Dendritic cell treated with granulocyte-macrophage colony-stimulating factor and Interleukin-4, amounts not matched to agents 40 ng/mL and 50 ng/mL, for 4 days (primary cell): ENCODE measurements at regions not wholly inside any gene's neighbourhood (a gene's known extent, or its start where the extent isn't known, plus 50 kb on each side); places are given as distances from the start of the nearest gene placed in this dataset.

Experiments
- H3K27ac Mint-ChIP-seq: one replicate; pipeline ENCODE4 v1.8.0; 2022; ENCODE audit warnings: mild to moderate bottlenecking, mixed read lengths
- H3K27me3 Mint-ChIP-seq: one replicate; pipeline ENCODE4 v1.8.0; 2022; ENCODE audit warnings: mild to moderate bottlenecking, mixed read lengths
- H3K36me3 Mint-ChIP-seq: one replicate; pipeline ENCODE4 v1.8.0; 2022; ENCODE audit warnings: low read depth, mixed read lengths
- H3K4me1 Mint-ChIP-seq: one replicate; pipeline ENCODE4 v1.8.0; 2022; ENCODE audit warnings: low read depth, mixed read lengths
- H3K4me3 Mint-ChIP-seq: one replicate; pipeline ENCODE4 v1.8.0; 2022; ENCODE audit warnings: mild to moderate bottlenecking, moderate library complexity, mixed read lengths
- H3K9me3 Mint-ChIP-seq: one replicate; pipeline ENCODE4 v1.8.0; 2022; ENCODE audit warnings: mixed read lengths
- intact Hi-C: fragments of 100-400 bp; cut with micrococcal nuclease; formaldehyde crosslinking; loops from one replicate; pipeline ENCODE4 v1.15.0; 2022

DNA sequence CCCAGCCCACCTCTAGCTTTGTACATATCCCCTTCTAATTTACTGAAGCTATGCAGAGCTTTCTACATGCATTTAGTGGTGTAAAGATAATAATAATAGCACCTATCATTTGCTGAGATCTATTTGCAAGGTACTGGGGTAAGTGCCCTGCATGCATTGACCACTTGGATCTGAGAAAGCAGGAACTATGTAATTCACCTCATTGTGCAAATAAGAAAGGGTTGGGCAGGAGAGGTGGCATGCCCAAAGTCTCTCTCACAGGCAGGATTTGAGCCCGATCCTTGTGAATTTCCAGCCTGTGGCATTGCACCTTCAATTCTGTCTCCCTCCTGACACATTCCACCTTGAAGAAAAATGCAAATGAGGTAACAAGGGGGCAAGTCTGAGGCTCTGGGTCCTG, 352.3 kb upstream of the EEF2KMT start:
- no peaks in the 10 kb centered on the region for H3K4me1 Mint-ChIP-seq
- no peaks in the 10 kb centered on the region for H3K36me3 Mint-ChIP-seq
- H3K27me3 Mint-ChIP-seq, result no peaks in the 10 kb centered on the region
- peaks cover 9% of the 10 kb centered on the region for H3K9me3 Mint-ChIP-seq
- H3K27ac Mint-ChIP-seq, result no peak overlapping the region
- H3K4me3 Mint-ChIP-seq, result no peak overlapping the region
- intact Hi-C loops, result no loop called here

DNA sequence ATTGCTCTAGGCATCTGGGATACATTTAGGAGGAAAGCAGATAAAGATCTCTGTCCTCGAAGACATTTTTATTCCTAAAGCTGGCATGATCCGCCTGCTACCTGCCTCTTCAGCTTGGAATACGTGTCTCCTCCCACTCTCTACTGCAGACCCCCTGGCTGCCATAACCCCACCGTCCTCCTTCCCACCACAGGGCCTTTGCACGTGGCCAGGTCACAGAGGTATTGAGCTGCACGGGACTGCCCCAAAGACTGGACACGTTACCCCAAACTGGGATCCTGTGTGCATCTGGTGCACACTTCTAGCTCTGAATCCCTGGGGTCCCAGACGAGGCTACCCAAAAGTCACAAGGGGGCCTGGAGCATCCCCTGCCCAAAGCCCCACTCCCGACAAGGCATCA, 351.2 kb upstream of the EEF2KMT start:
- Mint-ChIP-seq H3K27me3 (no peaks in the 10 kb centered on the region), H3K4me1 (no peaks in the 10 kb centered on the region), H3K36me3 (no peaks in the 10 kb centered on the region), H3K4me3 (no peak overlapping the region), H3K9me3 (peaks cover 9% of the 10 kb centered on the region), H3K27ac (no peak overlapping the region)
- intact Hi-C loops, result no loop called here

DNA sequence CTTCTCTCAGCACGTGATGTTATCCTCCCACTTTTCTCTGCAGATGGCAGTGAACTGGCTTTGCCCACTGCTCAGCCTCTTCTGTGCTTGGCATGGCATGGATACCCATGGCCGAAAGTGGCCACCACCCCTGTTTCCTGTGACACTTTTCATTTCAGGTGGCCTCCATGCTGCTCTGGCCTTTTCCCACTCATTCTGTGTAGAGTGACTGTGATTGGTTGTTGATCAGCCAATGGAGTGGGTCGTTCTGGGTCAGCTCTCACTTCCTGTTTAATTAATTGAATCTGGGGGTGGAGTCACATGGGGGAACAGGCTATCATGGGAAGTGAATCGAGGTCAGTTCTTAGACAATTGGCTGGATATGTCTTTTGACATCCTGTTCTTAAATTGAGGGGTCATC, 350.1 kb upstream of the EEF2KMT start:
- H3K36me3 Mint-ChIP-seq, result no peaks in the 10 kb centered on the region
- H3K9me3 Mint-ChIP-seq, result peaks cover 9% of the 10 kb centered on the region
- H3K27ac Mint-ChIP-seq, result no peak overlapping the region
- intact Hi-C loops, result no loop called here
- H3K27me3 Mint-ChIP-seq, result no peaks in the 10 kb centered on the region
- H3K4me1 Mint-ChIP-seq, result no peaks in the 10 kb centered on the region
- H3K4me3 Mint-ChIP-seq, result no peak overlapping the region

DNA sequence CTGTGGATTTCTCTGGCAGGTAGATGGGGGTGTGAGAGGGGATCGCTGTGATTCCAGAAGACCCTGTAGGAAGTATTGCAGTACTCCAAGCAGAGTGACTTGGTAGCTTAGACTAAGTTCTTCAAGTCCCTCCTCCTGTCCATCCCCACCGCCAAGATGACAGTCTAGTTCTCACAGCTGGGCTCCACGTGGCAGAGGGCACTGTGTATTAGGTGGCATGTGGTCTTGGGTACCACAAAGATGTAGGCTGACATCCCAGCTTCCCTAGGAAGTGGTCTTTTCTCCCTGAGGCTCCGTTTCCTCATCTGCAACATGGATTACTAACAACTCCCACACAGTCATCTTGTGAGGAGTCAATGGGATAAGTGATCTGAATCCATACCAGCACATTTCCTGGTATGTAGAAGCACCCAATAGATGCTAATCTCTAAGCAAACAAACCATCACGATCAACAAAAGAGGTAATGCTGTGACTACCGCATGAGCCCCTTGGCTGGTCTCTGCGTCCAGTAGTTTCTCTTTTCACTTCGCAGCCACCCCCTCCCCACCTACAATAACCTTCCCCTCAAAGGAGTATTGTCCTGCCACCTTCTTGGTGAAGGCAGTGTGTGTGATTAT, 349.1 kb upstream of the EEF2KMT start:
- Mint-ChIP-seq H3K4me3 (no peak overlapping the region), H3K4me1 (no peaks in the 10 kb centered on the region), H3K9me3 (peaks cover 9% of the 10 kb centered on the region), H3K27ac (no peak overlapping the region), H3K27me3 (no peaks in the 10 kb centered on the region), H3K36me3 (no peaks in the 10 kb centered on the region)
- intact Hi-C loops, result no loop called here

DNA sequence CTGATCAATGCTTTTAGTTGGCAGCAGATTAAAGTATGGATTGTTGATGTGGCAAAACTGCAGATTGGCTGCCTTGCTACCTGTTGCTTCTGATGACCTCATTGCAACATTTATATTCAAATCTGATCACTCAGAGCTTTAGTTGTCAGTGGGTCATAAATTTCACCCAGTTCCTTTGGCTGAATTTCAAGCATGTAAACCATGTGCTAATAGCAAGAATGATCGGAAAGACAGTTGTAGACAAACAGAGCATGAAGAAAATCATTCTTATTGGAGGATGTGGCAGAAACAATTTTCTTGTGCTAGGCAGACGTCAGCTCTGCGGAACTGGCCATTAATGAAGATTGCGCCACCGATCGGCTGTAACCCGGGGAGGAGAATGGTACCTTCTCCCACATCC, 346.6 kb upstream of the EEF2KMT start:
- no peak overlapping the region for H3K27ac Mint-ChIP-seq
- no peaks in the 10 kb centered on the region for H3K4me1 Mint-ChIP-seq
- intact Hi-C loops, result no loop called here
- no peak overlapping the region for H3K4me3 Mint-ChIP-seq
- no peaks in the 10 kb centered on the region for H3K36me3 Mint-ChIP-seq
- no peaks in the 10 kb centered on the region for H3K27me3 Mint-ChIP-seq
- peaks cover 14% of the 10 kb centered on the region for H3K9me3 Mint-ChIP-seq

DNA sequence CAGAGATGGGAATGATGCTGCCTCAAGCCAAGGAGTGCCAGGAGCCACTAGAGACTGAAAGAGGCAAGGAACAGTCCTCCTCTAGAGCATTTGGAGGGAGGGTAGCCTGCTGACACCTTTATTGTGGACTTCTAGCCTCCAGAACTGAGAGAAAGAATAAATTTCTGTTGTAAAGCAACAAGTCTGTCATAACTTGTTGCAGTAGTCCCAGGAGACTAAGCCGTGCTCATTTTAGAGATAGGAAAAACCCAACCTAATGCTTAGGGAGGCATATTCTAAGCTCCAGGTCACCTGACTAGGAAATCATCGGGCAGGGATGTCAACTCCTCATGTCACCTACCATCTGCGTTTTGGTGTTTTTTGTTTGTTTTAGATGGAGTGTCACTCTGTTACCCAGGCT, 345.4 kb upstream of the EEF2KMT start:
- Mint-ChIP-seq H3K4me1 (no peaks in the 10 kb centered on the region), H3K27me3 (no peaks in the 10 kb centered on the region), H3K4me3 (no peak overlapping the region), H3K36me3 (no peaks in the 10 kb centered on the region), H3K27ac (no peak overlapping the region), H3K9me3 (peaks cover 14% of the 10 kb centered on the region)
- intact Hi-C loops, result no loop called here

DNA sequence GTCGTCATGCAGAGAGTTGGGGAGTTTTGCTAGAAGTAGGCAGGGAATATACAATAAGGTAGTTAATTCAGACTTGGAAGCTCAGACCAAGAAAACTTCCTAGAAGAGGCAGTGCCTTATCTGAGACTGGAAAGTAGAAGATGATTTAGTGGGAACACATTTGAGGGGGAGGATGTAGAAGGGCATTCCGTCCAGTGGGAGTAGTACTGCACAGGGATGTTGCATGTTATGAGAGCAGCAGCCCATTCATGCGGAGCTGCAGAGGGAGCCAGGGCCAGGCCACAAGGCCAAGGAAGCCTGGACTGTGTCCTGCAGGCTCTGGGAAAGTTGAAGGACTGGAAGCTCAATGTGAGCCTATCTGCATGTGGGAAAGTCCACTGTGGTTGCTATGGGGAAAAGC, 344.5 kb upstream of the EEF2KMT start:
- H3K9me3 Mint-ChIP-seq, result peaks cover 6% of the 10 kb centered on the region
- no peak overlapping the region for H3K27ac Mint-ChIP-seq
- H3K4me3 Mint-ChIP-seq, result no peak overlapping the region
- H3K4me1 Mint-ChIP-seq, result no peaks in the 10 kb centered on the region
- H3K36me3 Mint-ChIP-seq, result no peaks in the 10 kb centered on the region
- no peaks in the 10 kb centered on the region for H3K27me3 Mint-ChIP-seq
- intact Hi-C loops, result no loop called here

DNA sequence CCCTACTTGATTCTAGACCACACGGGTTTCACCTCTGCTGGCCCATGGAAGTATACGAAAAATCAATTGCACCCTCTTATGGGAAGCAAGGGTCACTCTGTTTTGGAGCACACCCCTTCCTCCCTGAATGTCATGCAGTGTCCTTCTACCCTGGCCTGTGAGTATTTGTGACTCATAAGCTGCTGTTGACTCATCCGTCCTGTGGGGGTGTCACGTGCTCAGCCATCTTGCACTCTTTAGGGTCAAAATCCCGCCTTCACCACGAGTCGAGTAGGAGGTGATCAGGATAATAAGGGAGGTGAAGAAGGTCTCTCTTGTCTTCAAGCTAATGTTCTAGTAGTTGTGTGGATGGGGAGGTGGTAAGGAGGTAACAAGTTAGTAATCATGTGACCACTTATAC, 341.0 kb upstream of the EEF2KMT start:
- Mint-ChIP-seq H3K9me3 (peaks cover 6% of the 10 kb centered on the region), H3K27ac (no peak overlapping the region), H3K27me3 (no peaks in the 10 kb centered on the region), H3K4me3 (no peak overlapping the region), H3K36me3 (no peaks in the 10 kb centered on the region), H3K4me1 (no peaks in the 10 kb centered on the region)
- intact Hi-C loops, result no loop called here

DNA sequence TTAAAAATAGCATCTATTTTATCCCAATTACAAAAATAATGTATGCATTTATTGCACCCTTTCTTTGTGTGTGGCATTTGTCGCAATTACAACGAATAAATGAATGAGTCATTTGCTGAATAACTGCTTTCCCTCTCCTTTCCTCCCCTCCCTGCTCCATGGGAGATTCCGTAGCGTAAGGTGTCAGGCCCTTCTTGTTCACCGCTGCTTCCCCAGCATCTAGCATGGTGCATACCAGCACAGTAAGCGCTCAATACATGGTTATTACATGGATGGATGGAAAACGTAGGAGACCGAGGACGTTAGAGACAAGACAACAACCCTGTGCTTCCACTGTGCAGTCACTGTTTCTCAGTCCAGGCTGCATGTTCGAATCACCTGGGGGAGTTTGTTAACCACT, 336.0 kb upstream of the EEF2KMT start:
- Mint-ChIP-seq H3K4me3 (no peak overlapping the region), H3K9me3 (no peaks in the 10 kb centered on the region)
- intact Hi-C loops, result no loop called here

DNA sequence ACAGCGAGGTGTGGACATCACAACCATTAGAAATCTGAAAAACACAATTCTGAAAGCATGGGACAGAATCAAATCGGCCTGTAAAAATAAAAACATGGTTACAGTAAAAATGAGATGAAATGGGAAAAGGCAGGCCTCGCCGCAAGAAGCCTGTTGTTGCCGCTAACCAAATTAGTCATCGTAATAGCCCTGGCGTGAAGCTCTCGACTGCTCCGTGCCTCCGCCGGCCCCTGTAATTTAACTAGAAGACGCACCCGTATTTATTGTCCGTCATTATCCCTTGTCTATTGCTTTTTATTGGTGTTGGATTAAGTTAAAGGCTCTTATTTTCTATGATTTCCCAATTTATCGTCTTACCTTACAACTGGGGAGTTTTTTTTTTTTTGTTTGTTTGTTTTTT, 334.6 kb upstream of the EEF2KMT start:
- peaks cover 2% of the 10 kb centered on the region for H3K27me3 Mint-ChIP-seq
- intact Hi-C loops, result no loop called here
- no peaks in the 10 kb centered on the region for H3K36me3 Mint-ChIP-seq
- no peaks in the 10 kb centered on the region for H3K9me3 Mint-ChIP-seq
- H3K27ac Mint-ChIP-seq, result no peak overlapping the region
- no peaks in the 10 kb centered on the region for H3K4me1 Mint-ChIP-seq
- no peak overlapping the region for H3K4me3 Mint-ChIP-seq

More for the DNA sequence above, 336.0 kb upstream of the EEF2KMT start:
- Mint-ChIP-seq H3K36me3 (no peaks in the 10 kb centered on the region), H3K27ac (no peak overlapping the region), H3K4me1 (no peaks in the 10 kb centered on the region), H3K27me3 (no peaks in the 10 kb centered on the region)

DNA sequence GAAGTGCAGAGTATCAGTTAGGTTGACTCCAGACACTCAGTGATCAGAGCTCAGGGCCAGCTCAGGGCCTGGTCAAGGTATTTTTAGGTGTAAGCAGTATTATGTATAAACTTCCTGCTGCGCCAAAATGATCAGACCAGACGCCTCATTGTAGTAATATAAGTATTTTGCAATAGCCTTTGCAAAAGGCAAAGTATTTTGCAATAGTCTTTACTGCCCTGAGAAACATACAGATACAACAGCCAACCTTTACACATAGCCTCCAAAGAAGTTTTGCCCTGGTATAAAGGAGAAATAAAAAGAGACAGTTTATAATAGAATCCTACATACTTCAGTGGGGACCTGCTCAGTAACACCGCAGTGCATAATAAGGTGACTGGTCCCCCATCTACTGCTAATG, 333.0 kb upstream of the EEF2KMT start:
- intact Hi-C loops, result no loop called here
- H3K9me3 Mint-ChIP-seq, result no peaks in the 10 kb centered on the region
- H3K36me3 Mint-ChIP-seq, result no peaks in the 10 kb centered on the region
- H3K4me3 Mint-ChIP-seq, result no peak overlapping the region
- no peak overlapping the region for H3K27ac Mint-ChIP-seq
- no peaks in the 10 kb centered on the region for H3K4me1 Mint-ChIP-seq
- peaks cover 2% of the 10 kb centered on the region for H3K27me3 Mint-ChIP-seq

DNA sequence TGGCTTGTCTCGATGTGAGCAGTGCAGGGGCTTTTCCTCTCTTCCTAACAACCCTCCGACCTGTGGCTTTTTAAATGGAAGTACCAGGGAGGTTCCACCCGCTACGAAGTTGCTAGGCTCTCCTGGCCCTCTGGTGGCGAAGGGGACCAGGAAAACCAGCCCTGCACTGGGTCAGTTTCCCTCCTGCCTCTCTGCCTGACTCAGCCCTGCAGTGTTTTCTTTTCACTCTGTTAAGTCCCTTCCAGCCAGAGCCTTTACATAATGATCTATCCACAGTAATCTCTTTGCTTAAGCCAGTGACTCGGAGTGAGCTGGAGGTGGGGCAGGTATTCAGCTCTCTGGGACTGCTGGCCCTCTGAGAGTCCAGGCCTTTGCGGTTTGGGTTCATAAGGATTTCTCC, 331.3 kb upstream of the EEF2KMT start:
- no peaks in the 10 kb centered on the region for H3K4me1 Mint-ChIP-seq
- no peaks in the 10 kb centered on the region for H3K9me3 Mint-ChIP-seq
- H3K27ac Mint-ChIP-seq, result no peak overlapping the region
- H3K27me3 Mint-ChIP-seq, result peaks cover 2% of the 10 kb centered on the region
- H3K4me3 Mint-ChIP-seq, result no peak overlapping the region
- intact Hi-C loops, result no loop called here
- no peaks in the 10 kb centered on the region for H3K36me3 Mint-ChIP-seq

DNA sequence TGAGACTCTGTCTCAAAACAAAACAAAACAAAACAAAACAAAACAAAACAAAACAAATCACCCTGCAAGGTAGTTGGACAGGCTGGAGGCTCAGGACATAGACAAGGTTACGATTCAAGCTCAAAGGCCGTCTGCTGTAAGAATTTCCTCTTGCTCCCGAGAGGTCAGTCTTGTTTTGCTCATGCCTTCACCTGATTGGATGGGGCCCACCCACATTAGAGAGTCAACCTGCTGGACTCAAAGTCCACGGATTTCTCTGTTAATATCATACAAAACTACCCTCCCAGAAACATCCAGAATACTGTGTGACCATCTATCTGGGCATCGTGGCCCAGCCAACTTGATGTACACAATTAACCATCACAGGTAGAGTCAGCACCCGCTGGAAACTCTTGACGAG, 330.0 kb upstream of the EEF2KMT start:
- intact Hi-C loops, result no loop called here
- H3K9me3 Mint-ChIP-seq, result no peaks in the 10 kb centered on the region
- no peak overlapping the region for H3K27ac Mint-ChIP-seq
- H3K27me3 Mint-ChIP-seq, result peaks cover 2% of the 10 kb centered on the region
- H3K4me3 Mint-ChIP-seq, result no peak overlapping the region
- no peaks in the 10 kb centered on the region for H3K36me3 Mint-ChIP-seq
- no peaks in the 10 kb centered on the region for H3K4me1 Mint-ChIP-seq

DNA sequence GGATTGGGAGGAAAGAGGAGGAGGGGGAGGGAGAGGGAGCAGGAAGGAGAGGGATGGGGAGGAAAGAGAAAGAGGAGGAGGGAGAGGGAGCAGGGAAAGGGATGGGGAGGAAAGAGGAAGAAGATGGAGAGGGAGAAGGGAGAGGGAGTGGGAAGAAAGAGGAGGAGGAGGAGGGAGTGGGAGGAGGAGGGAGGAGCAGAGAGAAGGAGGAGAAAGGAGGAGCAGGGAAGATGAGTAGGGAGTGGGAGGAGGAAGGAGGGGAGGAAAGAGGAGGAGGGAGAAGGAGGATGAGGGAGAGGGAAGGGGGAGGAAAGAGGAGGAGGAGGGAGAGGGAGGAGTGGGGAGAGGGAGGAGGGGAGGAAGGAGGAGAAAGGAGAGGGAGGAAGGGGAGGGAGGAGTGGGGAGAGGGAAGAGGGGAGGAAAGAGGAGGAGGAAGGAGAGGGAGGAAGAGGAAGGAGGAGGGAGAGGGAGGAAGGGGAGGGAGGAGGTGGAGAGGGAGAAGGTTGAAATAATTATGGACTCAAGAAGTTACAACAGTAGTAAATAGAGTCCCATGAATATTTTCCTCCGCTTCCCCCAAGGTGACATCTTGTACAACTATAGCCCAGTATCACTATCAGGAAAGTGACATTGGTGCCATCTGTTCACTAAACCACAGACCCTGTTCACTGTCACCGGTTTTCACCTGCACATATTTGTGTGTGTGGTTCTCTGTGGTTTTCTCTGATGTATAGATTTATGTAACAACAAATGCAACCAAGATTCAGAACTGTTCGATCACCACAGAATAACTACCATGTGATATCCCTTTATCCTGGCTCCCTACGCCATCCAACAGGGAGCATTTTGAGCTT, 325.3 kb upstream of the EEF2KMT start:
- Mint-ChIP-seq H3K27ac (no peak overlapping the region), H3K36me3 (no peaks in the 10 kb centered on the region), H3K27me3 (peaks cover under 1% of the 10 kb centered on the region), H3K9me3 (no peaks in the 10 kb centered on the region), H3K4me3 (no peak overlapping the region), H3K4me1 (no peaks in the 10 kb centered on the region)
- intact Hi-C loops, result no loop called here

DNA sequence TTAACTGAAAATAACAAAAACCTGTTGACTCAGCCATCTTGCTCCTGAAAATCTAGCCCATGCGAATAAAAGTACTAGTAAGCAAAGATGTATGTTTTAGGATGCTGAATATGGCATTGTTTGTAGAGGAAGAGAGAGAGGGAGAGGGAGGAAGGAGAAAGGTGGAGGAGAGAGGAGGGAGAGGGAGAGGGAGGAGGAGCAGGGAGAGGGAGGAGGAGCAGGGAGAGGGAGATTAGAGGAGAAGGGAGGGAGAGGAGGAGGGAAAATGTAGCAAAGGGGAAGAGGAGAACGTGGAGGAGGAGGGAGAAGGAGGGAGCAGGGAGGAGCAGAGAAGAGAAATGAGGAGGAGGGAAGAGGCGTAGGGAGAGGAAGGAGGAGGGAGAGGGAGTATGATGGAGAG, 324.5 kb upstream of the EEF2KMT start:
- Mint-ChIP-seq H3K36me3 (no peaks in the 10 kb centered on the region), H3K27me3 (no peaks in the 10 kb centered on the region), H3K4me1 (no peaks in the 10 kb centered on the region), H3K27ac (no peak overlapping the region), H3K9me3 (no peaks in the 10 kb centered on the region), H3K4me3 (no peak overlapping the region)
- intact Hi-C loops, result no loop called here
